MM.1S (cell line): ENCODE measurements at regions not wholly inside any gene's neighbourhood (a gene's known extent, or its start where the extent isn't known, plus 50 kb on each side); places are given as distances from the start of the nearest gene placed in this dataset.

ENCODE experiments used
- CTCF ChIP-seq: fragments of 300-600 bp; sonication (generic); IDR thresholded peaks from 2 replicates; pipeline ENCODE4 v1.5.1; 2016; ENCODE audit warnings: antibody characterized with exemption, low read length, mixed read lengths
- EZH2 ChIP-seq: fragments of 300-600 bp; sonication (generic); optimal IDR thresholded peaks from 2 replicates; pipeline ENCODE3; 2017; ENCODE audit warnings: low read depth, mild to moderate bottlenecking, antibody characterized with exemption, low read length, mixed read lengths

DNA sequence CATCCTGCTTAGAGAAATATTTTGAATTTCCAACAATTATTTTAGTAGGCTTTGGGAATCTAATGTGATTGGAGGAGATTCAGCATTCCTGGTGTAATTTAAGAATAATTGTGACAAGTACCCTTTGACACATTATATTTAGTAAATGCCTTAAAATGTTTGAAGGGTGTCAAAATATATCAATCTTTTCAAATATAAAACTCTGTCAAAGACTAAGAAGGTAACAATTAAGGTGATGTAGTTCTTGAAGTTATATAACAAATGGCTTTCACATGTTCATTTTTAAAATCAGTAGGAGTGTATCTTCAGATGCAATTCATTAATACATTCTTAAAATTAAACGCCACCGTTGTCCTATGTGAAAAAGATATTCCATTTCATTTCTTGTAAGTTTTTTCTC lies 1977.1 kb upstream of the CDH9 start:
- TF ChIP-seq CTCF = no peak
- TF ChIP-seq EZH2 = no peak
